GM23338 (cell line): ENCODE measurements at regions not wholly inside any gene's neighbourhood (a gene's known extent, or its start where the extent isn't known, plus 50 kb on each side); places are given as distances from the start of the nearest gene placed in this dataset.

Experiments
- CREB1 ChIP-seq: fragments of 250-450 bp; sonication (Bioruptor Pico); IDR thresholded peaks from 2 replicates; pipeline ENCODE4 v1.5.0; 2020; ENCODE audit warnings: low read depth, mild to moderate bottlenecking, moderate library complexity
- EZH2 ChIP-seq: fragments of 200-600 bp; sonication (generic); IDR thresholded peaks from one replicate; pipeline ENCODE4 v1.8.0; 2017; ENCODE audit warnings: antibody characterized with exemption, mild to moderate bottlenecking, low read depth; ENCODE audit not compliant: unreplicated experiment
- EZH2phosphoT487 ChIP-seq: fragments of 200-600 bp; sonication (generic); IDR thresholded peaks from one replicate; pipeline ENCODE4 v1.8.1; 2018; ENCODE audit warnings: antibody characterized with exemption; ENCODE audit not compliant: unreplicated experiment
- JUNB ChIP-seq: IDR thresholded peaks from one replicate; pipeline ENCODE4 v1.6.1; 2016; ENCODE audit warnings: antibody characterized with exemption; ENCODE audit not compliant: unreplicated experiment
- NANOG ChIP-seq: IDR thresholded peaks from 2 replicates; pipeline ENCODE4 v1.6.1; 2016; ENCODE audit warnings: antibody characterized with exemption, borderline replicate concordance
- POLR2AphosphoS5 ChIP-seq: IDR thresholded peaks from 2 replicates; pipeline ENCODE4 v1.6.1; 2016; ENCODE audit warnings: antibody characterized with exemption, low read depth
- REST ChIP-seq: IDR thresholded peaks from one replicate; pipeline ENCODE4 v1.6.1; 2018; ENCODE audit warnings: antibody characterized with exemption; ENCODE audit not compliant: unreplicated experiment
- STAT1 ChIP-seq: IDR thresholded peaks from one replicate; pipeline ENCODE4 v1.6.1; 2016; ENCODE audit warnings: antibody characterized with exemption; ENCODE audit not compliant: unreplicated experiment
- ZNF114 ChIP-seq: fragments of 250-450 bp; sonication (Bioruptor Pico); IDR thresholded peaks from 2 replicates; pipeline ENCODE4 v1.5.0; 2020; ENCODE audit warnings: mild to moderate bottlenecking, moderate library complexity
- ZNF331 ChIP-seq: fragments of 250-450 bp; sonication (Bioruptor Pico); IDR thresholded peaks from 2 replicates; pipeline ENCODE4 v1.5.0; 2020; ENCODE audit warnings: low read depth, mild to moderate bottlenecking, moderate library complexity
- TF ChIP-seq, protein P1 (sequence below), 2 experiments: fragments of 200-600 bp in 1 of 2; sonication (generic) in 1 of 2; conservative IDR thresholded peaks; 2 replicates each; pipeline versions ENCODE4 v1.5.1 to v1.6.1; 2016 to 2017; ENCODE audit warnings: antibody characterized with exemption in 2 of 2, low read depth in 2 of 2, mild to moderate bottlenecking in 2 of 2, moderate library complexity in 1 of 2

DNA sequence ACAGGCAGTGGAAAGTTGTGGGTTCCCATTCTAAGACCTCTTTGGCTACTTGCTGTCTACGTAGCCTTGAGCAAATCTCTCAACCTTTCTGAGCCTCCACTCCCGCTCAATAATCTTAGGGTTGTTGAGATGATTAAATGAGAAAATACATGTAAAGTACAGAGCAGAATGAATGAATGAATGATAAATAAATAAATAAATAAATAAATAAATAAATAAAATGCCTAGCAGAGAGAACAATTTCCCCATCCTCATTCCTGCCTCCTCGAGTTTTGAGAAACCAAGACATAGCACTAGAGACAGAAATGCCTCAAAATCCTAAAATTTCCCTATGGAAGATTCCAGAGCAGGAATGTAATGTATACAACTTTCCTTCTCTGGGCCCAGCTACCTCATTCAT is 128.3 kb upstream of the RAD23B start:
- TF ChIP-seq JUNB (no peak), POLR2AphosphoS5 (no peak), EZH2phosphoT487 (no peak), EZH2 (no peak), CREB1 (CRISPR knock-in tag) (no peak), REST (no peak), ZNF331 (CRISPR knock-in tag) (no peak), NANOG (no peak), STAT1 (no peak), ZNF114 (no peak)
- TF ChIP-seq, protein P1, sequence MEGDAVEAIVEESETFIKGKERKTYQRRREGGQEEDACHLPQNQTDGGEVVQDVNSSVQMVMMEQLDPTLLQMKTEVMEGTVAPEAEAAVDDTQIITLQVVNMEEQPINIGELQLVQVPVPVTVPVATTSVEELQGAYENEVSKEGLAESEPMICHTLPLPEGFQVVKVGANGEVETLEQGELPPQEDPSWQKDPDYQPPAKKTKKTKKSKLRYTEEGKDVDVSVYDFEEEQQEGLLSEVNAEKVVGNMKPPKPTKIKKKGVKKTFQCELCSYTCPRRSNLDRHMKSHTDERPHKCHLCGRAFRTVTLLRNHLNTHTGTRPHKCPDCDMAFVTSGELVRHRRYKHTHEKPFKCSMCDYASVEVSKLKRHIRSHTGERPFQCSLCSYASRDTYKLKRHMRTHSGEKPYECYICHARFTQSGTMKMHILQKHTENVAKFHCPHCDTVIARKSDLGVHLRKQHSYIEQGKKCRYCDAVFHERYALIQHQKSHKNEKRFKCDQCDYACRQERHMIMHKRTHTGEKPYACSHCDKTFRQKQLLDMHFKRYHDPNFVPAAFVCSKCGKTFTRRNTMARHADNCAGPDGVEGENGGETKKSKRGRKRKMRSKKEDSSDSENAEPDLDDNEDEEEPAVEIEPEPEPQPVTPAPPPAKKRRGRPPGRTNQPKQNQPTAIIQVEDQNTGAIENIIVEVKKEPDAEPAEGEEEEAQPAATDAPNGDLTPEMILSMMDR (conservative IDR thresholded peaks at IDR 0.05; ENCODE audit: low read depth in 2 of 2): no peak
